GM12878 (cell line): ENCODE measurements at regions not wholly inside any gene's neighbourhood (a gene's known extent, or its start where the extent isn't known, plus 50 kb on each side); places are given as distances from the start of the nearest gene placed in this dataset.

Source experiments
- ATAC-seq: fragments of 200-7000 bp; cut with Tn5 transposase; 3 replicates; pipeline ENCODE4 v1.9.1; 2020; ENCODE audit warnings: mild to moderate bottlenecking, moderate library complexity
- BruUV-seq: library from RNA; stranded (reverse); fragments of 400-500 nt; replicated peaks from 2 replicates; lab custom pipeline; 2021; lab: Mats Ljungman, UMichigan
- CTCF ChIA-PET: fragments of 300-600 bp; sonication (Branson Sonifier 250); formaldehyde crosslinking; extraction: SDS; loops from one replicate; lab custom pipeline; 2021; ENCODE audit warnings: inconsistent platforms; lab: Yijun Ruan, JAX
- POLR2A ChIA-PET: fragments of 350-600 bp; formaldehyde crosslinking; extraction: SDS; loops from one replicate; lab custom pipeline; 2021; ENCODE audit warnings: inconsistent platforms; lab: Charles Lee
- RAD21 ChIA-PET: fragments of 300-600 bp; sonication (Branson Sonifier 250); formaldehyde crosslinking; loops from one replicate; lab custom pipeline; 2023; ENCODE audit warnings: antibody characterized with exemption; ENCODE audit not compliant: unreplicated experiment; lab: Charles Lee
- SMC1A ChIA-PET: fragments of 300-600 bp; sonication (Branson Sonifier 250); formaldehyde crosslinking; loops from one replicate; lab custom pipeline; 2023; ENCODE audit not compliant: unreplicated experiment, uncharacterized antibody; lab: Charles Lee
- DNase-seq: peaks from one replicate; pipeline ENCODE4 v3.0.0-alpha.2; 2011; ENCODE audit warnings: low read depth, low spot score
- FAIRE-seq: peaks from 3 replicates; lab custom pipeline; 2011; peaks lifted over from hg19 to GRCh38; lab: Jason Lieb, UNC
- H2AFZ ChIP-seq: 2 replicates; pipeline ENCODE4 v1.6.0; 2011; ENCODE audit warnings: low read depth, low read length, control low read depth; ENCODE audit not compliant: control insufficient read depth
- H3K27ac ChIP-seq: 2 replicates; pipeline ENCODE4 v1.5.1; 2011; ENCODE audit warnings: control low read depth; ENCODE audit not compliant: control insufficient read depth, insufficient read depth
- H3K27me3 ChIP-seq, 2 experiments: replicated peaks in 1 of 2; 2 replicates each; pipeline versions ENCODE4 v1.6.0 to v1.6.1; 2011; ENCODE audit warnings: low read length in 1 of 2; ENCODE audit not compliant: control insufficient read depth in 2 of 2, insufficient read depth in 2 of 2
- H3K36me3 ChIP-seq, 2 experiments: 2 replicates each; pipeline ENCODE4 v1.5.1; 2011; ENCODE audit warnings: low read length in 1 of 2; ENCODE audit not compliant: control insufficient read depth in 2 of 2, insufficient read depth in 2 of 2
- H3K4me1 ChIP-seq: 2 replicates; pipeline ENCODE4 v1.6.1; 2011; ENCODE audit warnings: mild to moderate bottlenecking, low read length, moderate library complexity, mixed read lengths; ENCODE audit not compliant: control insufficient read depth, insufficient read depth
- H3K4me2 ChIP-seq: 2 replicates; pipeline ENCODE4 v1.6.0; 2011; ENCODE audit warnings: control low read depth; ENCODE audit not compliant: control insufficient read depth, insufficient read depth
- H3K4me3 ChIP-seq: fragments of 200-600 bp; sonication (generic); 2 replicates; pipeline ENCODE4 v1.5.1; 2016
- H3K79me2 ChIP-seq: 2 replicates; pipeline ENCODE4 v1.6.0; 2011; ENCODE audit warnings: low read length; ENCODE audit not compliant: control insufficient read depth, insufficient read depth
- H3K9ac ChIP-seq: 2 replicates; pipeline ENCODE4 v1.8.0; 2011; ENCODE audit warnings: low read length, control low read depth, mixed read lengths; ENCODE audit not compliant: control insufficient read depth, insufficient read depth
- H3K9me3 ChIP-seq: replicated peaks from 3 replicates; pipeline ENCODE4 v1.5.1; 2011; ENCODE audit warnings: mild to moderate bottlenecking, low read length; ENCODE audit not compliant: control insufficient read depth, insufficient read depth
- H4K20me1 ChIP-seq: 2 replicates; pipeline ENCODE4 v1.6.0; 2011; ENCODE audit not compliant: control insufficient read depth, insufficient read depth
- ATF7 ChIP-seq: fragments of 450-650 bp; IDR thresholded peaks from 2 replicates; pipeline ENCODE4 v1.6.1; 2016; ENCODE audit warnings: low read depth, mild to moderate bottlenecking
- CREB1 ChIP-seq: IDR thresholded peaks from 2 replicates; pipeline ENCODE4 v1.6.1; 2012; ENCODE audit warnings: low read depth, mild to moderate bottlenecking, inconsistent platforms
- GATAD2B ChIP-seq: fragments of 450-650 bp; conservative IDR thresholded peaks from 2 replicates; pipeline ENCODE4 v1.6.1; 2017; ENCODE audit warnings: low read depth, mild to moderate bottlenecking, moderate library complexity
- KLF5 ChIP-seq: fragments of 450-650 bp; IDR thresholded peaks from 2 replicates; pipeline ENCODE4 v1.6.1; 2014; ENCODE audit warnings: mild to moderate bottlenecking; ENCODE audit not compliant: partially characterized antibody
- MEF2A ChIP-seq: IDR thresholded peaks from 2 replicates; pipeline ENCODE4 v1.6.1; 2011; ENCODE audit warnings: low read depth, mild to moderate bottlenecking, low read length, moderate library complexity; ENCODE audit not compliant: insufficient read depth
- NFIC ChIP-seq: IDR thresholded peaks from 2 replicates; pipeline ENCODE4 v1.6.1; 2012; ENCODE audit warnings: low read depth, mild to moderate bottlenecking, inconsistent platforms, low read length, moderate library complexity
- NFXL1 ChIP-seq: fragments of 450-650 bp; IDR thresholded peaks from 2 replicates; pipeline ENCODE4 v1.6.1; 2017; ENCODE audit warnings: antibody characterized with exemption, mild to moderate bottlenecking, borderline replicate concordance
- POLR2AphosphoS5 ChIP-seq: IDR thresholded peaks from 2 replicates; pipeline ENCODE4 v1.6.1; 2011; ENCODE audit warnings: mild to moderate bottlenecking, low read length, inconsistent platforms
- SMAD1 ChIP-seq: fragments of 450-650 bp; IDR thresholded peaks from 2 replicates; pipeline ENCODE4 v1.6.1; 2018; ENCODE audit warnings: mild to moderate bottlenecking, low read depth; ENCODE audit not compliant: partially characterized antibody
- SMARCA5 ChIP-seq: fragments of 450-650 bp; IDR thresholded peaks from 2 replicates; pipeline ENCODE4 v1.6.1; 2017; ENCODE audit warnings: mild to moderate bottlenecking
- SMC3 ChIP-seq: IDR thresholded peaks from 2 replicates; pipeline ENCODE4 v1.6.1; 2011; ENCODE audit warnings: low read length, improper control_type of control experiment, borderline replicate concordance
- STAT1 ChIP-seq: fragments of 450-650 bp; conservative IDR thresholded peaks from 2 replicates; pipeline ENCODE4 v1.6.1; 2014; ENCODE audit warnings: antibody characterized with exemption, mild to moderate bottlenecking
- TCF7 ChIP-seq: IDR thresholded peaks from 2 replicates; pipeline ENCODE4 v1.6.1; 2014; ENCODE audit warnings: antibody characterized with exemption, borderline replicate concordance
- WRNIP1 ChIP-seq: IDR thresholded peaks from 2 replicates; pipeline ENCODE4 v1.6.1; 2011; ENCODE audit warnings: low read depth, low read length, improper control_type of control experiment, borderline replicate concordance
- ZNF24 ChIP-seq: fragments of 450-650 bp; IDR thresholded peaks from 2 replicates; pipeline ENCODE4 v1.6.1; 2017; ENCODE audit warnings: antibody characterized with exemption, mild to moderate bottlenecking
- WGBS: methylation state at CpG from one replicate; pipeline ENCODE4 v1.1.6; 2016; ENCODE audit warnings: low lambda C conversion rate; ENCODE audit not compliant: insufficient replicate concordance, insufficient coverage; ENCODE audit errors: missing lambda C conversion rate; 5-methylcytosine and 5-hydroxymethylcytosine counted together
- in situ Hi-C: fragments of 300-500 bp; cut with MboI; formaldehyde crosslinking; loops from 9 replicates; pipeline ENCODE4 v1.14.3; 2018; ENCODE audit warnings: mixed read lengths
- intact Hi-C: fragments of 100-400 bp; cut with micrococcal nuclease; formaldehyde crosslinking; loops from one replicate; pipeline ENCODE4 v1.14.2; 2022; ENCODE audit not compliant: unreplicated experiment
- TF ChIP-seq, protein P1 (sequence below): IDR thresholded peaks from 2 replicates; pipeline ENCODE4 v1.6.1; 2011; ENCODE audit warnings: low read depth, low read length, improper control_type of control experiment, borderline replicate concordance
- TF ChIP-seq, protein P2 (sequence below): IDR thresholded peaks from 2 replicates; pipeline ENCODE4 v1.6.1; 2011; ENCODE audit warnings: borderline replicate concordance, low read depth, mild to moderate bottlenecking, moderate library complexity, low read length; ENCODE audit not compliant: insufficient read depth, poor library complexity, severe bottlenecking

DNA sequence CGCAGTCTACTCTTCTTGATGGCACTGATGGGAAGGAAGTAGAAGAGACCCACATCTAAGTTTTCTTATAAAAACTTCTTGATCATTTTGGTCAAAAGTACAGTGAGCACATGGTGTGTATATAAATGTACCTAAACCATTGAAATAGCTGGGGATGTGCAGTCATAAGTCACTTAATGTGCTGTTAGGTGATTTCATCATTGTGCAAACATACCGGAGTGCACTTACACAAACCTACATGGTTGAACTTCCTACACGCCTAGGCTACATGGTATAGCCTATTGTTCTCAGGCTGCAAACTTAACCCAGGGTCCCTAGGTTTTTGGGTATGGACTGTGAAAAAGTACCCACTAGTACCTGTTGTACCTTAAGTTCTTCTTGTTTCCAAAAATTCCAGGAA is 123.3 kb upstream of the ZNF438 start:
- RAD21 ChIA-PET, result no interaction called here
- POLR2A ChIA-PET, result no interaction called here

DNA sequence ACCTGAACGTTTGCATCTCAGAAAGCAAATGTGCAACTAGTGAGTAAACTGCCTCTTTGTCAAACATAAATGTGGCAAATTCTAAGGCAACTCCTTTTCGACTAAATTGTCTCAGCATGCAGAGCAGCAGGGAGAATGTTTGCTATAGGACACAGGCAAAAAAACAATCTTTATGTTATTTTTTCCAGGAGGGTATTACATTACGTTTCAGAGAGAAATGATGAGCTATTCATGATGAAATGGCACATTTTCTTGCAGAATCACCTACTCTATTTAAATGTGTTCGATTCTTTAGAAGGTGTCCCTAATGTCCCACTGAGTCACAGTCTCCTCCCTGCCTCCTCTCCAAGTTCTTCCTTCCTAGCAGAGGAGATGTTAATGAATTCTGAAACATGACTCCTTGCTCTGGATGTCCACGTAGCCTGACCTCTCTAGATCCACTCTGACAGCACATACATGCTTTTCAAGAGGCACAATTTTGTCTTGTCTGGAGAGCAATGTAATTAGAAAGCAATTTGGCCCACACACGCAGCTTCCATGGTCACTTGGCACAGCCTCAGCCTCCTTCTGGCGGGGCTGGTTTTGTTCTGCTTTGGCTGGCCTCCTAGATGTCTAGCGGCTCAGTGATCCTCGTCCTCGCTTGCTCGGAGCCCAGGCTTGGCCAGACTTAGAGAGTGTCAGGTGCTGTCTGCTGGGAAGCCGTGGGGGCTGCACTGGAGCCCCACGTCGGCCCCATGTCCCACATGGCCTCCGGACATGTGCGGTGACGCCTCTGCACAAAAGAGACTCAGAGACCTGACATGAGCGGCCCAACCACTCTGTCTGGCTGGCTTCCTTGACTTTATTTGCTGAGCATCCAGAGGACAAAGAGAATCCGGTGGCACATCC is 125.7 kb upstream of the ZNF438 start:
- Histone ChIP-seq H4K20me1 (no peaks in the 10 kb centered on the region), H3K4me3 (no peak overlapping the region), H3K4me1 (no peaks in the 10 kb centered on the region), H3K27ac (no peak overlapping the region)
- no peak for FAIRE-seq
- no TSS peak for BruUV-seq
- in situ Hi-C loops (no loop called here), intact Hi-C loops (no loop called here)
- WGBS, result 64% methylated on average over 19 of the region's 19 CpGs
- ATAC-seq, result no peak
- DNase-seq, result no peak
- POLR2A ChIA-PET, result no interaction called here
- TF ChIP-seq TCF7, result no peak
- TF ChIP-seq CREB1, result no peak
- no peak for TF ChIP-seq SMAD1
- no peak for TF ChIP-seq SMC3
- TF ChIP-seq, protein P1, sequence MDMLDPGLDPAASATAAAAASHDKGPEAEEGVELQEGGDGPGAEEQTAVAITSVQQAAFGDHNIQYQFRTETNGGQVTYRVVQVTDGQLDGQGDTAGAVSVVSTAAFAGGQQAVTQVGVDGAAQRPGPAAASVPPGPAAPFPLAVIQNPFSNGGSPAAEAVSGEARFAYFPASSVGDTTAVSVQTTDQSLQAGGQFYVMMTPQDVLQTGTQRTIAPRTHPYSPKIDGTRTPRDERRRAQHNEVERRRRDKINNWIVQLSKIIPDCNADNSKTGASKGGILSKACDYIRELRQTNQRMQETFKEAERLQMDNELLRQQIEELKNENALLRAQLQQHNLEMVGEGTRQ, result no peak
- no peak for TF ChIP-seq ZNF24
- no peak for TF ChIP-seq POLR2AphosphoS5
- TF ChIP-seq WRNIP1, result no peak
- TF ChIP-seq NFIC, result no peak
- TF ChIP-seq, all 136 proteins: peak for 0
- ChIA-PET SMC1A (no interaction called here), RAD21 (no interaction called here), CTCF (no interaction called here)
- Histone ChIP-seq H3K36me3 (no peaks in the 10 kb centered on the region), H3K9ac (no peak overlapping the region), H3K4me2 (no peak overlapping the region), H3K27me3 (no peaks in the 10 kb centered on the region), H3K79me2 (no peaks in the 10 kb centered on the region), H2AFZ (no peak overlapping the region), H3K9me3 (no peaks in the 10 kb centered on the region; the same call in 2 of the 3 replicates)

More for the DNA sequence above, 123.3 kb upstream of the ZNF438 start:
- TF ChIP-seq STAT1, result no peak
- no peak for TF ChIP-seq NFXL1
- TF ChIP-seq ATF7, result no peak
- TF ChIP-seq ZNF24, result no peak
- TF ChIP-seq, protein P2, sequence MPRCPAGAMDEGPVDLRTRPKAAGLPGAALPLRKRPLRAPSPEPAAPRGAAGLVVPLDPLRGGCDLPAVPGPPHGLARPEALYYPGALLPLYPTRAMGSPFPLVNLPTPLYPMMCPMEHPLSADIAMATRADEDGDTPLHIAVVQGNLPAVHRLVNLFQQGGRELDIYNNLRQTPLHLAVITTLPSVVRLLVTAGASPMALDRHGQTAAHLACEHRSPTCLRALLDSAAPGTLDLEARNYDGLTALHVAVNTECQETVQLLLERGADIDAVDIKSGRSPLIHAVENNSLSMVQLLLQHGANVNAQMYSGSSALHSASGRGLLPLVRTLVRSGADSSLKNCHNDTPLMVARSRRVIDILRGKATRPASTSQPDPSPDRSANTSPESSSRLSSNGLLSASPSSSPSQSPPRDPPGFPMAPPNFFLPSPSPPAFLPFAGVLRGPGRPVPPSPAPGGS, result no peak
- no peak for TF ChIP-seq GATAD2B
- no peak for TF ChIP-seq MEF2A
- no peak for TF ChIP-seq SMARCA5
- TF ChIP-seq KLF5, result no peak
- Histone ChIP-seq H3K27ac (no peak overlapping the region), H3K79me2 (no peaks in the 10 kb centered on the region), H3K4me3 (no peak overlapping the region), H3K36me3 (no peaks in the 10 kb centered on the region), H3K4me1 (no peaks in the 10 kb centered on the region), H4K20me1 (no peaks in the 10 kb centered on the region), H3K27me3 (no peaks in the 10 kb centered on the region), H3K9ac (no peak overlapping the region), H3K4me2 (no peak overlapping the region), H3K9me3 (no peaks in the 10 kb centered on the region), H2AFZ (no peak overlapping the region)
- DNase-seq (no peak), ATAC-seq (no peak), FAIRE-seq (no peak)
- no TSS peak for BruUV-seq
- in situ Hi-C loops (no loop called here), intact Hi-C loops (no loop called here)
- 93% methylated on average over 3 of the region's 3 CpGs for WGBS
- CTCF ChIA-PET, result no interaction called here
- SMC1A ChIA-PET, result no interaction called here
